Glutamatergic neuron (in vitro differentiated cells): ENCODE measurements at regions not wholly inside any gene's neighbourhood (a gene's known extent, or its start where the extent isn't known, plus 50 kb on each side); places are given as distances from the start of the nearest gene placed in this dataset.

Experiments
- DNase-seq: peaks from one replicate; pipeline ENCODE4 v3.0.0; 2022
- H3K27ac Mint-ChIP-seq: one replicate; pipeline ENCODE4 v1.8.0; 2020; ENCODE audit warnings: mild to moderate bottlenecking, mixed read lengths, inconsistent platforms; ENCODE audit not compliant: unreplicated experiment
- H3K27me3 Mint-ChIP-seq: one replicate; pipeline ENCODE4 v1.8.0; 2020; ENCODE audit warnings: mild to moderate bottlenecking, moderate library complexity, mixed read lengths, inconsistent platforms; ENCODE audit not compliant: unreplicated experiment
- H3K36me3 Mint-ChIP-seq: one replicate; pipeline ENCODE4 v1.8.0; 2020; ENCODE audit warnings: mild to moderate bottlenecking, mixed read lengths, inconsistent platforms; ENCODE audit not compliant: unreplicated experiment
- H3K4me1 Mint-ChIP-seq: one replicate; pipeline ENCODE4 v1.8.0; 2020; ENCODE audit warnings: mild to moderate bottlenecking, low read depth, mixed read lengths, inconsistent platforms; ENCODE audit not compliant: unreplicated experiment
- H3K4me3 Mint-ChIP-seq: one replicate; pipeline ENCODE4 v1.8.0; 2020; ENCODE audit warnings: mild to moderate bottlenecking, mixed read lengths, inconsistent platforms; ENCODE audit not compliant: unreplicated experiment
- H3K9me3 Mint-ChIP-seq: one replicate; pipeline ENCODE4 v1.8.0; 2020; ENCODE audit warnings: mild to moderate bottlenecking, moderate library complexity, mixed read lengths, inconsistent platforms; ENCODE audit not compliant: unreplicated experiment
- CTCF ChIP-seq: fragments of 200-600 bp; sonication (generic); IDR thresholded peaks from one replicate; pipeline ENCODE4 v1.5.0; 2021; ENCODE audit not compliant: partially characterized antibody, unreplicated experiment

- peaks cover 2% of the 10 kb centered on the region for H3K27me3 Mint-ChIP-seq
- no peaks in the 10 kb centered on the region for H3K4me1 Mint-ChIP-seq
- no peak overlapping the region for H3K27ac Mint-ChIP-seq
- peaks cover 5% of the 10 kb centered on the region for H3K9me3 Mint-ChIP-seq
- peak; percentile 33 for TF ChIP-seq CTCF
- no peak overlapping the region for H3K4me3 Mint-ChIP-seq
- no peaks in the 10 kb centered on the region for H3K36me3 Mint-ChIP-seq
- no peak for DNase-seq
Observed at GRCh38 chr3:163916596-163917560, 1161.4 kb downstream of the SI start.

GRCh38 chr3:163915280-163915679, 1163.0 kb downstream of the SI start:
- Mint-ChIP-seq H3K27me3 (peaks cover 2% of the 10 kb centered on the region), H3K4me3 (no peak overlapping the region), H3K27ac (no peak overlapping the region), H3K36me3 (no peaks in the 10 kb centered on the region), H3K9me3 (peaks cover 4% of the 10 kb centered on the region), H3K4me1 (no peaks in the 10 kb centered on the region)
- no peak for DNase-seq
- no peak for TF ChIP-seq CTCF

- Mint-ChIP-seq H3K9me3 (no peaks in the 10 kb centered on the region), H3K4me3 (no peak overlapping the region), H3K27ac (no peak overlapping the region), H3K36me3 (no peaks in the 10 kb centered on the region), H3K4me1 (no peaks in the 10 kb centered on the region), H3K27me3 (peaks cover 2% of the 10 kb centered on the region)
- DNase-seq, result no peak
- TF ChIP-seq CTCF, result no peak
Observed at GRCh38 chr3:163914567-163914966, 1163.7 kb downstream of the SI start.

- no peaks in the 10 kb centered on the region for H3K36me3 Mint-ChIP-seq
Observed at GRCh38 chr3:163891771-163892170, 1186.5 kb downstream of the SI start.

More at GRCh38 chr3:163891771-163892170, 1186.5 kb downstream of the SI start:
- H3K9me3 Mint-ChIP-seq, result no peaks in the 10 kb centered on the region
- no peaks in the 10 kb centered on the region for H3K27me3 Mint-ChIP-seq
- H3K4me1 Mint-ChIP-seq, result no peaks in the 10 kb centered on the region
- no peak overlapping the region for H3K27ac Mint-ChIP-seq
- TF ChIP-seq CTCF, result no peak
- H3K4me3 Mint-ChIP-seq, result no peak overlapping the region
- no peak for DNase-seq
